ENCODE measurements at regions not wholly inside any gene's neighbourhood (a gene's known extent, or its start where the extent isn't known, plus 50 kb on each side); places are given as distances from the start of the nearest gene placed in this dataset.

DNA sequence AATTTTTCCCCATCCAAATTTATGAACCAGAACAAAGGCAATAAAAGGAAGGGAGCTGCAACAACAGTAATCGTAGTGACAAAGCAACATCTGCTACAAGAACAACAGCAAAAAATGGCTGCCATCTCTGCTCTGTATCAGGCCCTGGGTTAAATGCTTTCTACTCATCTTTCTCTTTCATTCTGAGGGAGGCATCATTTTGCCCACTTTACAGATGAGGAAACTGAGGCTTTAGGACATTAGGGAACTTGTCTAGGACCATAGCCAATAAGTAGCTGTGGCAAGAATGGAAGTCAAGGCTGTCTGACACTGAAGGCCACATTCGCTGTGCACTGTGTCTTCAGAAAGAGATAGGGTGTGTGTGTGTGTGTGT, 192.4 kb upstream of the NUDT4 start:
- H3K9ac ChIP-seq (ENCODE audit: low read length) = no peak overlapping the region
- no peaks in the 10 kb centered on the region for H3K9me3 ChIP-seq (ENCODE audit: low read length)
- intact Hi-C loops (cut with micrococcal nuclease) = no loop called here
- H3F3A ChIP-seq (ENCODE audit: low read length, unreplicated experiment) = no peaks in the 10 kb centered on the region
- H4K20me1 ChIP-seq (ENCODE audit: low read length) = no peaks in the 10 kb centered on the region
- H3K9me2 ChIP-seq (replicated peaks; ENCODE audit: low read length) = no peaks in the 10 kb centered on the region
- ChIA-PET CTCF (no interaction called here), POLR2A (ENCODE audit: unreplicated experiment) (interaction anchor here (0.7 kb wide), 1 partner anchor 15 kb away, joined by 3 read pairs; no protein-coding TSS in a partner anchor)
- ATAC-seq = no peak
- DNase-seq = no peak
- H3K27ac ChIP-seq (ENCODE audit: low read length) = no peak overlapping the region
- no TSS peak for BruUV-seq (replicated peaks)
- H3K4me2 ChIP-seq (ENCODE audit: low read length) = no peak overlapping the region
- H3K79me2 ChIP-seq (ENCODE audit: low read length) = no peaks in the 10 kb centered on the region
- no peak overlapping the region for H3K4me3 ChIP-seq (ENCODE audit: low read length)
- no peaks in the 10 kb centered on the region for H3K4me1 ChIP-seq (ENCODE audit: insufficient read depth, low read length)
- H2AFZ ChIP-seq (ENCODE audit: low read length) = no peak overlapping the region
- no peaks in the 10 kb centered on the region for H3K36me3 ChIP-seq (ENCODE audit: low read depth, low read length)
- TF ChIP-seq, protein P1, sequence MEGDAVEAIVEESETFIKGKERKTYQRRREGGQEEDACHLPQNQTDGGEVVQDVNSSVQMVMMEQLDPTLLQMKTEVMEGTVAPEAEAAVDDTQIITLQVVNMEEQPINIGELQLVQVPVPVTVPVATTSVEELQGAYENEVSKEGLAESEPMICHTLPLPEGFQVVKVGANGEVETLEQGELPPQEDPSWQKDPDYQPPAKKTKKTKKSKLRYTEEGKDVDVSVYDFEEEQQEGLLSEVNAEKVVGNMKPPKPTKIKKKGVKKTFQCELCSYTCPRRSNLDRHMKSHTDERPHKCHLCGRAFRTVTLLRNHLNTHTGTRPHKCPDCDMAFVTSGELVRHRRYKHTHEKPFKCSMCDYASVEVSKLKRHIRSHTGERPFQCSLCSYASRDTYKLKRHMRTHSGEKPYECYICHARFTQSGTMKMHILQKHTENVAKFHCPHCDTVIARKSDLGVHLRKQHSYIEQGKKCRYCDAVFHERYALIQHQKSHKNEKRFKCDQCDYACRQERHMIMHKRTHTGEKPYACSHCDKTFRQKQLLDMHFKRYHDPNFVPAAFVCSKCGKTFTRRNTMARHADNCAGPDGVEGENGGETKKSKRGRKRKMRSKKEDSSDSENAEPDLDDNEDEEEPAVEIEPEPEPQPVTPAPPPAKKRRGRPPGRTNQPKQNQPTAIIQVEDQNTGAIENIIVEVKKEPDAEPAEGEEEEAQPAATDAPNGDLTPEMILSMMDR (conservative IDR thresholded peaks at IDR 0.05; ENCODE audit: low read depth, low read length) = no peak
- TF ChIP-seq EZH2phosphoT487 (IDR thresholded peaks at IDR 0.05; ENCODE audit: borderline replicate concordance, low read length) (no peak), EZH2 (IDR thresholded peaks at IDR 0.05; ENCODE audit: low read length, unreplicated experiment) (no peak)
- H3K27me3 ChIP-seq (ENCODE audit: low read length) = no peaks in the 10 kb centered on the region

DNA sequence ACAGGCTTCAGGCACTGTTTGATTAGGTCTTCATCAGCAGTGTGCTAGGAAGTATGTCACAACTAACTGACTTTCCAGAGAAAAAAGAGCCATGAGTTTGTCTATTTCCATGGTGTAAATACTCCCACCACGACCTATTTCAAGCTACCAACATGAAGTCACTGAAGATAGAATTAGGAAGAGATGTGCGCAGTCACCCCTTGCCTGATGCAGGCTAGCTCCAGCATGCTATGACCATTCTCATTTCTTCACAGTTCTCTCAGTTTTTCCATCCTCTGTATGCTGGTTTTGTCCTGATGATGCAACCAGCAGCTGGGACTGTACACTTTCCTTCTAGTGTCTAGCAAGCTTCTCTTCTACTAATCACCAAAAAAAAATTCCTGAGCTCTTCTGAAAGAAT, 191.6 kb upstream of the NUDT4 start:
- Histone ChIP-seq H3K79me2 (ENCODE audit: low read length) (no peaks in the 10 kb centered on the region), H3K4me3 (ENCODE audit: low read length) (no peak overlapping the region)
- POLR2A ChIA-PET (ENCODE audit: unreplicated experiment) = no interaction called here

DNA sequence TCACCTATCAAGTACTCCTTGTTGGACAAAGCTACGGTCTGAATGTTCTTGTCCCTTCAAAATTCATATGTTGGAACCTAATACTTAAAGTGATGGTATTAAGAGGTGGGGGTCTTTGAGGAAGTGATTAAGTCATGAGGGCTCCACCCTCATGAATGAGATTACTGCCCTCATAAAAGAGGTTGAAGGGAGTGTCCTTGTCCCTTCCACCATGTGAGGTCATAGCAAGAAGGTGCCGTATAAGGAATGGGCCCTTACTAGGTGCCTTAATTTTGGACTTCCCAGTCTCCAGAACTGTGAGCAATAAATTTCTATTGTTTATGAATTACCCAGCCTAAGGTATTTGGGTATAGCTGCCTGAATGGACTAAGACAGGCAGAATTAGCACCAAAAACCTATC, 191.1 kb upstream of the NUDT4 start:
- TF ChIP-seq EZH2phosphoT487 (IDR thresholded peaks at IDR 0.05; ENCODE audit: borderline replicate concordance, low read length) = no peak
- no peak for TF ChIP-seq EZH2 (IDR thresholded peaks at IDR 0.05; ENCODE audit: low read length, unreplicated experiment)
- TF ChIP-seq, protein P1 (conservative IDR thresholded peaks at IDR 0.05; ENCODE audit: low read depth, low read length) = no peak
- Histone ChIP-seq H3K9me3 (ENCODE audit: low read length) (no peaks in the 10 kb centered on the region), H3K4me3 (ENCODE audit: low read length) (no peak overlapping the region), H3K4me1 (ENCODE audit: insufficient read depth, low read length) (no peaks in the 10 kb centered on the region), H2AFZ (ENCODE audit: low read length) (no peak overlapping the region), H3F3A (ENCODE audit: low read length, unreplicated experiment) (no peaks in the 10 kb centered on the region), H3K9me2 (replicated peaks; ENCODE audit: low read length) (no peaks in the 10 kb centered on the region), H3K27ac (ENCODE audit: low read length) (no peak overlapping the region), H3K27me3 (ENCODE audit: low read length) (no peaks in the 10 kb centered on the region), H3K4me2 (ENCODE audit: low read length) (no peak overlapping the region), H3K9ac (ENCODE audit: low read length) (no peak overlapping the region), H3K36me3 (ENCODE audit: low read depth, low read length) (no peaks in the 10 kb centered on the region), H3K79me2 (ENCODE audit: low read length) (no peaks in the 10 kb centered on the region), H4K20me1 (ENCODE audit: low read length) (no peaks in the 10 kb centered on the region)
- DNase-seq (no peak), ATAC-seq (no peak)
- no TSS peak for BruUV-seq (replicated peaks)
- ChIA-PET CTCF (interaction anchor here (1.1 kb wide), 1 partner anchor 55 kb away, joined by 3 read pairs; no protein-coding TSS in a partner anchor), POLR2A (ENCODE audit: unreplicated experiment) (no interaction called here)
- intact Hi-C loops (cut with micrococcal nuclease) = no loop called here

More for the DNA sequence above, 191.6 kb upstream of the NUDT4 start:
- Histone ChIP-seq H3K27ac (ENCODE audit: low read length) (no peak overlapping the region), H3K9me3 (ENCODE audit: low read length) (no peaks in the 10 kb centered on the region), H3K4me2 (ENCODE audit: low read length) (no peak overlapping the region), H3K9me2 (replicated peaks; ENCODE audit: low read length) (no peaks in the 10 kb centered on the region), H2AFZ (ENCODE audit: low read length) (no peak overlapping the region), H3K9ac (ENCODE audit: low read length) (no peak overlapping the region), H4K20me1 (ENCODE audit: low read length) (no peaks in the 10 kb centered on the region), H3K27me3 (ENCODE audit: low read length) (no peaks in the 10 kb centered on the region), H3K36me3 (ENCODE audit: low read depth, low read length) (no peaks in the 10 kb centered on the region), H3F3A (ENCODE audit: low read length, unreplicated experiment) (no peaks in the 10 kb centered on the region), H3K4me1 (ENCODE audit: insufficient read depth, low read length) (no peaks in the 10 kb centered on the region)
- no peak for DNase-seq
- CTCF ChIA-PET = interaction anchor here (1.1 kb wide), 1 partner anchor 54 kb away, joined by 3 read pairs; no protein-coding TSS in a partner anchor
- TF ChIP-seq EZH2phosphoT487 (IDR thresholded peaks at IDR 0.05; ENCODE audit: borderline replicate concordance, low read length) (no peak), EZH2 (IDR thresholded peaks at IDR 0.05; ENCODE audit: low read length, unreplicated experiment) (no peak)
- TF ChIP-seq, protein P1 (conservative IDR thresholded peaks at IDR 0.05; ENCODE audit: low read depth, low read length) = no peak
- no peak for ATAC-seq
- no TSS peak for BruUV-seq (replicated peaks)
- intact Hi-C loops (cut with micrococcal nuclease) = no loop called here

All from PC-3 (cell line).